Eye (tissue), 1 donor: ENCODE measurements at regions not wholly inside any gene's neighbourhood (a gene's known extent, or its start where the extent isn't known, plus 50 kb on each side); places are given as distances from the start of the nearest gene placed in this dataset.
"Not testable (repeated sequence)": the region's sequence is repeated elsewhere in the genome, so short reads cannot be mapped to it uniquely, and the experiment has no call there.

Experiments
- DNase-seq: peaks from one replicate; pipeline ENCODE4 v3.0.0-alpha.2; 2015

GRCh38 chr4:98828801-98829200 lies 100.1 kb downstream of the EIF4E start:
- no peak for DNase-seq

- DNase-seq = no peak
Measured at GRCh38 chr4:98827661-98828060, 101.3 kb downstream of the EIF4E start.

- DNase-seq = no peak
Measured at GRCh38 chr4:98822144-98822543, 106.8 kb downstream of the EIF4E start.

DNA sequence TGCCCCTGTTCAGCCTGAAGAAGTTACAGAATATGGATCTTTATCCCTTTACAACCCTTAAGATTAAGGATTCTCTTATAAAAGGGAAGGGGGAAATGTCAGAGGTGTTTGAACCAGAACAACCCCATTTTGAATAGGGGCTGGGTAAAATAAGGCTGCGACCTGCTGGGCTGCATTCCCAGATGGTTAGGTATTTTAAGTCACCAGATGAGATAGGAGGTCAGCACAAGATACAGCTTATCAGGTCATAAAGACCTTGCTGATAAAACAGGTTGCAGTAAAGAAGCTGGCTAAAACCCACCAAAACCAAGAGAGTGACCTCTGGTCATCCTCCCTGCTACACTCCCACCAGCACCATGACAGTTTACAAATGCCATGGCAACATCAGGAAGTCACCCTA lies 110.8 kb downstream of the EIF4E start:
- DNase-seq = not testable (repeated sequence)

- no peak for DNase-seq
Measured at GRCh38 chr4:98816816-98817215, 112.1 kb downstream of the EIF4E start.

DNA sequence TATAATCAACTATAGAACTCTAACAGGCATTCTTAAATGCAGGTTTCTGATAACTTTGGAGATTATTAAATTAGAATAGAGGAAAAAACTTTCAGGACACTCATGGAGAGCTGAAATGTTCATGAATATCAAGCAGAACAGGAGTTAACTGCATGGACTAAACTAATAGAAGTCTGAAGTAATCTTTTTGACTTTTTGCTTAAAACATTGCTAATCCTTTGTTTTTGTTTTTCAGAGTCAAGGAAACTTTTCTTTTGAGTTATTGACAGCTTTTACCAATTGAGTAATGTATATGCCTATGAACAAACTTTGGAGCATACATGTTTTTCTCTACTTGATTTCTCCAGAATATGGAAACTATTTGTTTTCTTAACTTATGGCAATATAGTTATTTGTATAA lies 112.5 kb downstream of the EIF4E start:
- no peak for DNase-seq

DNA sequence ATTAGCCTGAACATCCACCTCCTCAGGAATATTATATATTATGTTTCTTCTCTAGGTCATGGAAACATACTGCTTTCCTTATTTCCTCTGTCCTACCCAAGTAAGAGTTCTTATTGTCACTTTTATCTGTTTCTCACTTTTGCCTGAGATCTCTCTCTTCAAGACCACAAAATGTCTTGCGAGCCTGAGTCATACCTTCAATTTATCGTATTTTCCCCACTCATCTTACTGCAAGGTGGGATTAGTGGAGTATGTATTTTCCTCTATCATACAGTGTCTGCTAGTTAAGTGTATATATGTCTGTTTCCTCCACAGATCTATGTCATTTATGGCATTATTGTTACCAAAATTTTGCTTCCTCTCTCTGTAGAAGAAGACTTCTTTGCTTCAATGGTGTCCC lies 124.5 kb downstream of the EIF4E start:
- no peak for DNase-seq

DNA sequence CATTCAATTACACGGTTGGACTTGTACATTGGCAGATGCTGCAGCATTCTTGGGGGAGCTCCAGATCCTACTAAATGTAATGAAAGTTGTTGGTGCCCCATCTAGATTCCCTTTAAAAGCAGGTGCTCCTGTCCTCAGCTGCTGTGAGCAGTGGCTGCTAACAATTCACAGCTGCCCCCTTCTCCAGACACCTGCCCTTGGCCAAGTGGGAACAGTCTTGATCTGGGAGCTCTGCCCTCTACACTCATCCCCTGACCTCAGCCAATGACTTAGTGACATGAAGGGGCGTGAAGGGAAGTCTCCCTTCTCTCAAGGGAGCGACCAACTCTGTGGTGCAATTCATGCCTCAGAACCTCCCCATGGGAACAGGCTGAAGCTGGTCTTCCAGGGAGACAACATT lies 125.7 kb downstream of the EIF4E start:
- DNase-seq = no peak

- peak; percentile 14 for DNase-seq
Measured at GRCh38 chr4:98802770-98803198, 126.1 kb downstream of the EIF4E start.

DNA sequence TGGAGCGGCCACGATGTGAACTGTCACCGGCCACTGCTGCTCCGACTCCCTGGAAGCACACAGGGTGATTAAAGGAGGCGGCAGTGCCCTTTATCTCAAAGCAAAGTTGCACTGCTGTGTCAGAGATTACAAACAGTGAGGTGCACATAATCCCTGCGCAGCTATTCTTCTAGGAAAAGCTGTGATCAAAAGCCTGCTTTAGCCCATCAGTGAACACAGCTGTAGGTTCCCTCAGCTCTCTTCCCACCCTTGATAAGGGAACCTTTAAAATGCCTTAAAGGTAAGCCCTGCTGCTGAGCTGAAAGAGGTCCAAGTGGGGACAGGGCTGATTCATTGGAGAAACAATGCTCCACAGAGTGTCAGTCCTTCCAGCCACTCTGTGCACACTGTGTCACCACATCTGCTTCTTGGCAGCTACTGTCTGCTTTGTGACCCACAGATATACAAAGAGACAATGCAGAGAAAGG lies 127.6 kb downstream of the EIF4E start:
- no peak for DNase-seq

DNA sequence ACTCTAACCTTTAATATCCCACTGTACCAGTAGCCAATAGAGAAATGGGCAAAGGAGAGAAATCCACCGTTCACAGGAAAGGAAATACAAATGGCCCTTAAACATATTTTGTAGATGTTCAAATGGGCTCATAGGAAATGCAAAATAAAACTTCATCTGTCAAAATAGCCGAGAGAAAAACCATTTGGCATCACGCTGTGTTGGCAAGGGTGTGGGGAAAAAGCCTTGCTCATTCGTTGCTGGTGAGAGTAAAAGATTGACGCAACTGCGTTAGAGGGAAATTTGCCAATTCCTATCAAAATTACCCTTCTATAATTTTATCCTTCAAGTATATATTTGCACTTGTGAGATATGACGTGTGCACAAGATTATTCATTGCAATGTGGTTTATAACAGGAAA lies 131.9 kb downstream of the EIF4E start:
- no peak for DNase-seq

DNA sequence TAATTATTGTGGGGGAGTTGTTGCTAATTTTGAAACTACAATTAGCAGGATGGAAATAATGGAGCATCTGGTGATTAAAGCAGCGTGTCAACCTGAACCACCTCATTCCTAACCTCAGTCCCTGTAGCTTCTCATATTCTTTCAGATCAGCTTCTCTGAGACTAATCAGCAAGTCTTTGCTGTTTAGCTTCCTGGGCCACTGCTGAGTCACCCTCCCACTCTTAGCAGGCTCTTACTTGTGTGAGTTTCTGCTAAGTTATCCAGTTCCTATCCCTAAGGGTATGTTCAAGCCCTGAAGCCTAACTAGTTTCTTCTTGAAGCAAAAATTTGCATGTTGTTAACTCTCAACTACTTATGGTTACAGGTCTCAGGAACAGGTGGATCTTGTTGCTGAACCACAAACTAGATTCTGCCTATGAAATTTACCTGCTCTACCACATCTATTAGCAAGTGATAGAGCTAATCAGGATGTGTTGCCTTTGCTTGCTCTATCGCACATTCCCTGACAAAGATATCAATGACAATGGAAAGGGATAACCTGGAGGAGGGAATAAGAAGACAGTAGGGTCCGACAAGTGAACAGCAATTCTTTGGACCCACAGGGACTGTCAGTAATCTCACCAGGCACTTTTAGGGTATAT lies 134.2 kb downstream of the EIF4E start:
- DNase-seq = no peak

DNA sequence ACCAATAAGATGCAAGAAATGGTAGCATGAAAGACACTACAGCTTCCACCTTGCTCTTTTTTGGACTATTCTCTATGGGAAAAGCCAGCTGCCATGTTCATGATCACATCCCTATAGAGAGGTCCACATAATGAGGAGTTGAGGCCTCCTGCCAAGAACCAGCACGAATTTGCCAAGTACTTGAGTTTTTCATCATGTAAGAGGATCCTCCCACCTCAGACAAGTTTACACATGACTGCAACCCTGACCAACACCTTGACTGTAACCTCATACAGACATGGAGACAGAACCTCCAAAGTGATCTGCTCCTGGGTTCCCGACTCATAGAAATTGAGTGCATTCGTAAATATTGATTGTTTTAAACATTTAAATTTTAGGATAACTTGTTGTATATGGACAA lies 135.2 kb upstream of the TSPAN5 start:
- no peak for DNase-seq

- DNase-seq = no peak
Measured at GRCh38 chr4:98786866-98787265, 128.5 kb upstream of the TSPAN5 start.

- no peak for DNase-seq
Measured at GRCh38 chr4:98784947-98785706, 126.7 kb upstream of the TSPAN5 start.

DNA sequence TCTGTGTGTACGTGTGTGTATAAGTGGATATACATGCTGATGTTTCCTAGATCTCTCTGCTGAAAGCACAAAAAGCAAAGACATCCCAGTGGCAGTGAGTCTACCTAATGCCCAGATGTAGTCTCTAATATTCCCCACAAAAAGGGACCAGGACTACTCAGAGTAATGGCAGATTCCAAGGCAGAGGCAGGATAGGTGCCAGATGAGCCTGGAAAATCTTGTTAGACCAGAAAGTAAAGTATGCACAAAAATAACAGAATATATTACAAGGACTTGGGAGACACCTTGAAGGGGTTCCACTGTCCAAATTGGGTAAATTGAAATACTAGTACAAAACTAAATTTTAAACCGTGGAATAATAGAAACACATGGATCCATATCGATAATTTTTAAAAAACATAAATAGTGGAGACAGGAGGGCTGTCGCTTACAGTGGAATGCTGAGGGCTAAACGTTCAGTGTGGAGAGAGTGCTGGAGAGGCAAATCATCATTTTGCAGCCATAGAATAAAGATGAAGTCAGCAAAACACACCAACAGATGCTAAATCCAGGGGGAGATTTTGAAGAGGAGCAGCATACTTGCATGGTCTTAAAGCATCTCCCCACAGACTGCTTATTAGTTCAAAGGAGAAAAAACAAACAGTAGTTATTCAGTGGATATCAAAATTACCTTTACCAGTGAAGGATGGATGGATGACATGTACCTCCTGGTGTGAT lies 123.4 kb upstream of the TSPAN5 start:
- DNase-seq = no peak

DNA sequence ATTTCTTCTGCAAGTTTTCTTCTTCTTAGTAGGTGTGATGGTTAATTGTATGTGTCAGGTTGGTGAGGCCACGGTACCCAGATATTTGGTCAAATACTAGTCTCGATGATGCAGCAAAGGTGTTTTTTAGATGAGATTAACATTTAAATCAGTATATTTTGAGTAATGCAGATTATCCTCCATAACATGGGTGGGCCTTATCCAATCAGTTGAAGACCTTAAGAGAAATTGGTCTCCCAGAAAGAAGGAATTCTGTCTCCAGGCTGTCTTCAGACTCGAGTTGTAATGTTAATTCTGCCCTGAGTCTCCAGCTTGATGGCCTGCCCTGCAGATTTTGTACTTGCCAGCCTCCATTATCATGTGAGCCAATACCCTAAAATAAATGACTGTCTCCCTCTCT lies 122.5 kb upstream of the TSPAN5 start:
- no peak for DNase-seq

DNA sequence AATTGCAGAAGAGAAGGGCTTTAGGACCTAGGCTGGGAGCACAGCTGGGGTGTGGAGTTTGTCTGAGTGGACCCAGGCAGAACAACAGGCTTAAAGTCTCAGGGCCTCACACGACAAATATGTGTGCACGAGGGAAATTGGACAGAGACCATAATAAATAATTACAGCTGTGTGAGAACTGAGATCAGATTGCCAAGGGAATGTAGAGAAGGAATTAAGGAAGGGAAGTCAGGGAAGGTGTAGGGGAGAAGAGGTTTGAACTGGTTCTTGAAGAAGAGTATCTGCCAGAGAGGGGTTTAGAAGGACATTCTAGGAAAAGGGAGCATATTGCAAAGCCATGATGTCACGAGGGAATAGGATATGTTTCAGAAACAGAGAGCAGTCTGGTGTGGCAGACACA lies 120.7 kb upstream of the TSPAN5 start:
- DNase-seq = peak; percentile 3

- no peak for DNase-seq
Measured at GRCh38 chr4:98778206-98778605, 119.8 kb upstream of the TSPAN5 start.

GRCh38 chr4:98775672-98776071 lies 117.3 kb upstream of the TSPAN5 start:
- no peak for DNase-seq

- no peak for DNase-seq
Measured at GRCh38 chr4:98773638-98774037, 115.2 kb upstream of the TSPAN5 start.

- DNase-seq = no peak
Measured at GRCh38 chr4:98771959-98772632, 113.7 kb upstream of the TSPAN5 start.

DNA sequence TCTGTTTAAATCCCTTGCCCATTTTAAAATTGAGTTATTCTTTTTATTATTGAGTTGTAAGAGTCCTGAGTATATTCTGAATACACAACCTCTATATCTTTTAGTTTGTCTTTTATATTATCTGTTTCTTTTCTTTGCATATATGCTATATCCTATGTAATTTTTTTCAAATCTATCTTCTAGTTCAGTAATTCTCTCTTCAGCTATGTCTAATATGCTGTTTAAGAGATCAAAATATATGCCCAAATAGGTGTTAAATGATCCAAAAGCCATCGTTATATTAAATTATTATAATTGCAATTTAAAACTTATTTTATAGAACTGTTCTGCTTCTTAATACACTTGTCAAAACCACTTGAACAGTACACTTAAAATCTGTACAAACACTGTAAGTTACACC lies 107.4 kb upstream of the TSPAN5 start:
- no peak for DNase-seq
